ENCODE measurements at regions not wholly inside any gene's neighbourhood (a gene's known extent, or its start where the extent isn't known, plus 50 kb on each side); places are given as distances from the start of the nearest gene placed in this dataset.

- DNase-seq (ENCODE audit: low read depth): no peak
- H3K4me3 ChIP-seq (ENCODE audit: low read depth, low read length): no peak overlapping the region
- TF ChIP-seq, protein P1, sequence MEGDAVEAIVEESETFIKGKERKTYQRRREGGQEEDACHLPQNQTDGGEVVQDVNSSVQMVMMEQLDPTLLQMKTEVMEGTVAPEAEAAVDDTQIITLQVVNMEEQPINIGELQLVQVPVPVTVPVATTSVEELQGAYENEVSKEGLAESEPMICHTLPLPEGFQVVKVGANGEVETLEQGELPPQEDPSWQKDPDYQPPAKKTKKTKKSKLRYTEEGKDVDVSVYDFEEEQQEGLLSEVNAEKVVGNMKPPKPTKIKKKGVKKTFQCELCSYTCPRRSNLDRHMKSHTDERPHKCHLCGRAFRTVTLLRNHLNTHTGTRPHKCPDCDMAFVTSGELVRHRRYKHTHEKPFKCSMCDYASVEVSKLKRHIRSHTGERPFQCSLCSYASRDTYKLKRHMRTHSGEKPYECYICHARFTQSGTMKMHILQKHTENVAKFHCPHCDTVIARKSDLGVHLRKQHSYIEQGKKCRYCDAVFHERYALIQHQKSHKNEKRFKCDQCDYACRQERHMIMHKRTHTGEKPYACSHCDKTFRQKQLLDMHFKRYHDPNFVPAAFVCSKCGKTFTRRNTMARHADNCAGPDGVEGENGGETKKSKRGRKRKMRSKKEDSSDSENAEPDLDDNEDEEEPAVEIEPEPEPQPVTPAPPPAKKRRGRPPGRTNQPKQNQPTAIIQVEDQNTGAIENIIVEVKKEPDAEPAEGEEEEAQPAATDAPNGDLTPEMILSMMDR (IDR thresholded peaks at IDR 0.05; ENCODE audit: control insufficient read depth, extremely low read depth, insufficient read depth): no peak
Measured at GRCh38 chr10:57785068-57785467, 482.6 kb downstream of the IPMK start.

GRCh38 chr10:57776688-57777432, 490.8 kb downstream of the IPMK start:
- TF ChIP-seq, protein P1 (IDR thresholded peaks at IDR 0.05; ENCODE audit: control insufficient read depth, extremely low read depth, insufficient read depth): no peak
- H3K4me3 ChIP-seq (ENCODE audit: low read depth, low read length): no peak overlapping the region
- DNase-seq (ENCODE audit: low read depth): no peak

DNA sequence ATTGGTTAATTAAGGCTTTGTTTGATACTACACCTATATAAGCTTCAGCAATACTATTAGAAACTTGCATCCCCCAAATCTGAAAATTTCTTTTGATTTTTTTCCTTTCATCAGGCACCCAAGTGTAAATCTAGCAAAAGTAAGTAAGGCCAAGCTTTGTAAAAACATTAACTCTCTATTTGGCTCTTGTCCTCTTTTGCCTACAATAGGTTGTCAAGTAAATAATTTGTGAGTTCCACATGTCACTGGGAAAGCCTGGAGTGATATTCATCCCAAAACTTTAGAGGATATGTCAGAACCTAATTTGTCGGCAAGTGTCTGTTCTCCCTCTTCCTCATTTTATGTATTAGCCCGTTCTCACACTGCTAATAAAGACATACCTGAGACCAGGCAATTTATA, 492.4 kb downstream of the IPMK start:
- TF ChIP-seq, protein P1 (IDR thresholded peaks at IDR 0.05; ENCODE audit: control insufficient read depth, extremely low read depth, insufficient read depth): no peak
- no peak for DNase-seq (ENCODE audit: low read depth)
- H3K4me3 ChIP-seq (ENCODE audit: low read depth, low read length): no peak overlapping the region

DNA sequence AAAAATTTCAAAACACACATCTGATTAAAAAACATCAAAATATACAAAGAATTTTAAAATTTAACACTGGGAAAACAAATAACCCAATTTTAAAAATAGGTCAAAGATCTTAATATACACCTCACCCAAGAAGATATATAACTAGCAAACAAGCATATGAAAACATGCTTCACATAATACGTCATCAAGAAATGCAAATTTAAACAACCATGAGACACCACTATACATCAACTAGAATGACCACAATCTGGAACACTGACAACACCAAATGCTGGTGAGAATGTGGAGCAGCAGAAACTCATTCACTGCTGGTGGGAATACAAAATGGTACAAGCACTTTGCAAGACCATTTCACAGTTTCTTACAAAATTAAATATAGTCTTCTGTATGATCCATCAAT, 498.4 kb downstream of the IPMK start:
- TF ChIP-seq, protein P1 (IDR thresholded peaks at IDR 0.05; ENCODE audit: control insufficient read depth, extremely low read depth, insufficient read depth): no peak
- no peak for DNase-seq (ENCODE audit: low read depth)

DNA sequence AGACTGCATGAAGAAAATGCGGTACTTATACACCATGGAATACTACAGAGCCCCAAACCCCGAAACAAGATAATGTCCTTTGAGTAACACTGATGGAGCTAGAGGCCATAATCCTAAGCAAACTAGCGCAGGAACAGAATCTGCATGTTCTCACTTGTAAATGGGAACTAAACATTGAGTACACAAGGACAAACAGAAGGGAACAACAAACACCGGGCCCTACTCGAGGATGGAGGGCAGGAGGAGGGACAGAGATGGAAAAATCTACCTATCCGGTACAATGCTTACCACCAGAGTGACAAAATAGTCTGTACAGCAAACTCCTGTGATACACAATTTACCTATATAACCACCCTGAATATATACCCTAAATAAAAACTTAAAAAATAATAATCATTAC, 507.9 kb downstream of the IPMK start:
- no peak overlapping the region for H3K4me3 ChIP-seq (ENCODE audit: low read depth, low read length)
- peak; percentile 90 for DNase-seq (ENCODE audit: low read depth)
- TF ChIP-seq, protein P1 (IDR thresholded peaks at IDR 0.05; ENCODE audit: control insufficient read depth, extremely low read depth, insufficient read depth): no peak

More for the DNA sequence above, 498.4 kb downstream of the IPMK start:
- H3K4me3 ChIP-seq (ENCODE audit: low read depth, low read length): no peak overlapping the region

DNA sequence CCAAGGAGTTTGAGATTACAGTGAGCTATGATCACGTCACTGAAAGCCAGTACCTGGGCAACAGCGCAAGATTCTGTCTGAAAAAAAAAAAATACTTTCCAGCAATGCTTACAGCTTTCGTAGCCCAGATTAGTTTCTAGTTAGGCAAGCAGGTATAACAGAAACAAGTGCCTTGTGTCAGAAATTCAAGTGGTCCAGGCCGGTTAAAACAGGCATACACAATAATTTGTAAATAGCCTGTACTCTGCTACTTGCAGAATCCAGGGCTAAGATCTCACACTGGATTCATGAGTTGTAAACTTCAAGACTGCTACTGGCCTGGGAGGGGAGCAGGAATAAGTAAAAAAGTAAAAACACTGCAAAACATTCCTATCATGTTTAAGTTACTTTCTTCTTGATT, 512.9 kb downstream of the IPMK start:
- no peak overlapping the region for H3K4me3 ChIP-seq (ENCODE audit: low read depth, low read length)
- TF ChIP-seq, protein P1 (IDR thresholded peaks at IDR 0.05; ENCODE audit: control insufficient read depth, extremely low read depth, insufficient read depth): no peak
- no peak for DNase-seq (ENCODE audit: low read depth)

GRCh38 chr10:57743711-57744110, 524.0 kb downstream of the IPMK start:
- no peak for DNase-seq (ENCODE audit: low read depth)
- TF ChIP-seq, protein P1 (IDR thresholded peaks at IDR 0.05; ENCODE audit: control insufficient read depth, extremely low read depth, insufficient read depth): no peak
- no peak overlapping the region for H3K4me3 ChIP-seq (ENCODE audit: low read depth, low read length)
